COLO668 (cell line): ENCODE measurements at regions not wholly inside any gene's neighbourhood (a gene's known extent, or its start where the extent isn't known, plus 50 kb on each side); places are given as distances from the start of the nearest gene placed in this dataset.

Source experiments
- DNase-seq: peaks from one replicate; lab custom pipeline; 2025; ENCODE audit not compliant: unreplicated experiment; lab: John Stamatoyannopoulos, UW

- DNase-seq: no peak
Measured at GRCh38 chr14:78073028-78073427, 97.1 kb upstream of the NRXN3 start.

- DNase-seq: no peak
Measured at GRCh38 chr14:78074561-78074960, 95.6 kb upstream of the NRXN3 start.

GRCh38 chr14:78075033-78075432 is 95.1 kb upstream of the NRXN3 start:
- DNase-seq: peak; percentile 46

- peak; percentile 73 for DNase-seq
Measured at GRCh38 chr14:78075555-78076277, 94.5 kb upstream of the NRXN3 start.

GRCh38 chr14:78081245-78081644 is 88.9 kb upstream of the NRXN3 start:
- no peak for DNase-seq

GRCh38 chr14:78083837-78084236 is 86.3 kb upstream of the NRXN3 start:
- no peak for DNase-seq

GRCh38 chr14:78086342-78086741 is 83.8 kb upstream of the NRXN3 start:
- no peak for DNase-seq

- no peak for DNase-seq
Measured at GRCh38 chr14:78088916-78089315, 81.3 kb upstream of the NRXN3 start.

GRCh38 chr14:78090864-78091263 is 79.3 kb upstream of the NRXN3 start:
- DNase-seq: no peak

GRCh38 chr14:78091361-78091760 is 78.8 kb upstream of the NRXN3 start:
- DNase-seq: no peak

- DNase-seq: no peak
Measured at GRCh38 chr14:78092040-78092439, 78.1 kb upstream of the NRXN3 start.

GRCh38 chr14:78103271-78103670 is 66.9 kb upstream of the NRXN3 start:
- peak; percentile 51 for DNase-seq

- no peak for DNase-seq
Measured at GRCh38 chr14:78104160-78104559, 66.0 kb upstream of the NRXN3 start.

GRCh38 chr14:78104655-78105054 is 65.5 kb upstream of the NRXN3 start:
- DNase-seq: no peak

- no peak for DNase-seq
Measured at GRCh38 chr14:78106381-78106780, 63.8 kb upstream of the NRXN3 start.

- DNase-seq: no peak
Measured at GRCh38 chr14:78107166-78107565, 63.0 kb upstream of the NRXN3 start.

- DNase-seq: no peak
Measured at GRCh38 chr14:78119440-78119839, 50.7 kb upstream of the NRXN3 start.
